ENCODE measurements at regions not wholly inside any gene's neighbourhood (a gene's known extent, or its start where the extent isn't known, plus 50 kb on each side); places are given as distances from the start of the nearest gene placed in this dataset.

- TF ChIP-seq CTCF (IDR thresholded peaks at IDR 0.05): no peak
Observed at GRCh38 chr1:25011275-25011674, 81.2 kb upstream of the RUNX3 start.

GRCh38 chr1:25009671-25010262, 79.7 kb upstream of the RUNX3 start:
- TF ChIP-seq CTCF (IDR thresholded peaks at IDR 0.05): no peak

- TF ChIP-seq CTCF (IDR thresholded peaks at IDR 0.05): no peak
Observed at GRCh38 chr1:25008192-25008485, 78.1 kb upstream of the RUNX3 start.

GRCh38 chr1:25006770-25007169, 76.7 kb upstream of the RUNX3 start:
- TF ChIP-seq CTCF (IDR thresholded peaks at IDR 0.05): no peak

GRCh38 chr1:25004355-25004754, 74.3 kb upstream of the RUNX3 start:
- no peak for TF ChIP-seq CTCF (IDR thresholded peaks at IDR 0.05)

- no peak for TF ChIP-seq CTCF (IDR thresholded peaks at IDR 0.05)
Observed at GRCh38 chr1:25003457-25004190, 73.5 kb upstream of the RUNX3 start.

- TF ChIP-seq CTCF (IDR thresholded peaks at IDR 0.05): no peak
Observed at GRCh38 chr1:25003000-25003399, 72.9 kb upstream of the RUNX3 start.

Measured in LNCAP (cell line).